Amygdala (tissue), 56 donors: ENCODE measurements at regions not wholly inside any gene's neighbourhood (a gene's known extent, or its start where the extent isn't known, plus 50 kb on each side); places are given as distances from the start of the nearest gene placed in this dataset.
A peak's percentile ranks its signal among the peaks of the same experiment; 100 is the strongest.
"Not testable (repeated sequence)": the region's sequence is repeated elsewhere in the genome, so short reads cannot be mapped to it uniquely, and the experiment has no call there.

Experiments used
- DNase-seq, 56 donors: peaks; one replicate each; lab custom pipeline; 2025; lab: John Stamatoyannopoulos, UW

DNA sequence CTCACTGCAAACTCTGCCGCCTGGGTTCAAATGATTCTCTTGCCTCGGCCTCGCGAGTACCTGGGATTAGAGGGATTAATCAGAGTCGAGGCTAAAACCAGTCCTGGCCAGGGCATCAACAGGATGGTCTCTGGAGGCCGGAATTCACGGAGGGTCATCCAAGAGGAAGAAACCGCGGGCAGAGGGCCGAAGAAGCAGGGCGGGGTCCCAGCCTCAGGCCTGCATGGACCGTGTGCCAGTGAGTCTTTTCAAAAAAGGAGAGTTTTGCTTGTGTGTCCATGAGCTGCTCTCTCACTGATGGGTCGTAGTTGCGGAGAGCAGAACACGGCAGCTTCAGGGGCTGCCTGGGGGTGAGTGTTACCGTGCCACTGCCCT, 295.1 kb upstream of the ZNF337 start:
- no peak for DNase-seq

DNA sequence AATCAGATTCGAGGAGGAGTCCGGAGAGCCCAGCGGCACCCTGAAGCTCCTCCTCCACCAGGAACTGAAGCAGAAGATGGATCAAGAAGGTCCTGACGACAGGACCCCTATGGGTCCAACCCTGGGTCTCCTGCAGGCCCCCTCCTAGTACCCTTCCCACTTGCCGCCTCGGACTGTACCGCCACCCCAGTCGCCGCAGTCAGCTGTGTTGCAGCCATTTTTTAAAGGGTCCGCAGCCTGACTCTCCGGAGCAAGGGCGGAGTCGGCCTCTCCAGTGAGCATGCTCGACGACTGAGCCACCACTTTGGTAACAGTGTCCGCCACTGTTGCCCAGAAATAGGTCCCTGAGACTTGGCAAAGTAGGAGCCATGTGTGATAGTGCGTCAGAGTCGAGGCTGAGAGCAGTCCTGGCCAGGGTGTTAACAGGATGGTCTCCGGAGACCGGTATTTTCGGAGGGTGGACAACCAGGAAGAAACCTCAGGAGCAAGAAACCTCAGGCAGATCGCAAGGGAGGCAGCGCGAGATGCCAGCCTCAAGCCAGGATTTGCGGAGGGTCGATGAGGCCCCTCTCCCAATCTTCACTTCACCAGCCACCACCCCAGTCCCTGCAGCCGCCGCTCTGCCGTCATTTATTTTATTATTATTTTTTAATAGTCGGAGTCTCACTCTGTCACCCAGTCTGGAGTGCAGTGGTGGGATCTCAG, 294.6 kb upstream of the ZNF337 start:
- DNase-seq = no peak

DNA sequence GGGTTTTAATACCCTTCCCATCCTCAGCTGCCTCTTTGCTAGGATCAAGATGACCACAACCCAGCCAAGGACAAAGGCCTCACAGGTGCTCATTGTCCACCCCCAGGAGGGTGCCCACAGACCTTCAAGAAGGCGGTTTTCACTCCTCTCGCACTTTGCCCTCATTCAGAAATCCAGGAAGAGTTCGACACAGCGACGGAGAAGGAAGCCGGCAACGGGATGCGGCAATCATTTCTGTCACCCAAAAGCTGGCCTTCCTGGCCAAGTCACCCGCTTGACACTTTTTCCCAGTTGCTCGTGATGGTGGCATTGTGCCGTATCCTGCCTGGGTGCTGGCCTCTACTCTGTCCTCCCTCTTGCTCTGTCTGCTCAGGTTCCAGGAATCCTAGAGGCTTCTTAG, 293.0 kb upstream of the ZNF337 start:
- not testable (repeated sequence) for DNase-seq

DNA sequence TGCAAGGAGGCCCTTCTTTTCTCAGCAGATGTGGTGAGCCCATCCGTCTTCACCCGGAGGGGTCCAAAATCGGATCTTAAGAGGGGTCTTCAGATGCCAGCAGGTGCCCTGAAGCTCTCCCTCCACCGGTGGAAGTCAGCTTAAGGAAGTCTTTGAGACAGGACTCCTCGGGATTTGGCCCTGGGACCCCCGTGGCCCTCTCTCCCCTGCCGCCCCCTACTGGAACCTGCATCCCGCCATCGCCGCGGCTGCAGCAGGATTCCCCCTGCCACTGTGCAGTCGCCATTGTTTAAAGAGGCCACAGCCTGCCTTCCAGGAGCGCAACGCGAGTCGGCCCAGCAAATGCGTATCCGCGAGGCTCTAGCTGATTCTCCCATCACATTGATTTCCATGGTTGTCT, 292.5 kb upstream of the ZNF337 start:
- DNase-seq = no peak

DNA sequence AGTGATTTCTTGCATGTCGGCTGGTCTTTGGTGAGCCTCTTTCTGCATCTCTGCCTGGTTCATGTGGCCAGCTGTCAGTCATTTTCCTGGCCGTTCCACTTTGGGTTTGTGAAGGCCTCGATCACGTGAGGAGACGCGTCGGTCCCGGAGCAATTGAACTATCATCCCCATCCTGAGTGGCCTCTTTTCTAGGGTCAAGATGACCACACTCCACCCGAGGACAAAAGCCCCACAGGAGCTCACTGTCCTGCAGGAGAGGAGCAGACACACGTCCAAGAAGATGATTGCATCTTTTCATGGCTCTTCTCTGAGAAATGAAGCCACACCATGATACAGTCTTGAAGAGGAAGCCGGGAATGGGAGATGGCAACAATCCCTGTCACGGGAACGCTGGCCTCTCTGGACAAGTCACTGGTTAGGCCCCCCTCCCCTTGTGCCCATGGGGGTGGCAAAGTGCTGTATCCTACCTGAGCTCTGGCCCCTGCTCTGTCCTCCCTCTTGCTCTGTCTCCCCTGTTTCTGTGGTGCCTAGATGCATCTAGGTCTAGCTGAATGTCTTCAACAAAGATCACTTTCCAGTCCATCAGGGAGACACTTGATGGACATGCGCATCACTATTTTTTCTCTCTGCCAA, 291.4 kb upstream of the ZNF337 start:
- not testable (repeated sequence) for DNase-seq

DNA sequence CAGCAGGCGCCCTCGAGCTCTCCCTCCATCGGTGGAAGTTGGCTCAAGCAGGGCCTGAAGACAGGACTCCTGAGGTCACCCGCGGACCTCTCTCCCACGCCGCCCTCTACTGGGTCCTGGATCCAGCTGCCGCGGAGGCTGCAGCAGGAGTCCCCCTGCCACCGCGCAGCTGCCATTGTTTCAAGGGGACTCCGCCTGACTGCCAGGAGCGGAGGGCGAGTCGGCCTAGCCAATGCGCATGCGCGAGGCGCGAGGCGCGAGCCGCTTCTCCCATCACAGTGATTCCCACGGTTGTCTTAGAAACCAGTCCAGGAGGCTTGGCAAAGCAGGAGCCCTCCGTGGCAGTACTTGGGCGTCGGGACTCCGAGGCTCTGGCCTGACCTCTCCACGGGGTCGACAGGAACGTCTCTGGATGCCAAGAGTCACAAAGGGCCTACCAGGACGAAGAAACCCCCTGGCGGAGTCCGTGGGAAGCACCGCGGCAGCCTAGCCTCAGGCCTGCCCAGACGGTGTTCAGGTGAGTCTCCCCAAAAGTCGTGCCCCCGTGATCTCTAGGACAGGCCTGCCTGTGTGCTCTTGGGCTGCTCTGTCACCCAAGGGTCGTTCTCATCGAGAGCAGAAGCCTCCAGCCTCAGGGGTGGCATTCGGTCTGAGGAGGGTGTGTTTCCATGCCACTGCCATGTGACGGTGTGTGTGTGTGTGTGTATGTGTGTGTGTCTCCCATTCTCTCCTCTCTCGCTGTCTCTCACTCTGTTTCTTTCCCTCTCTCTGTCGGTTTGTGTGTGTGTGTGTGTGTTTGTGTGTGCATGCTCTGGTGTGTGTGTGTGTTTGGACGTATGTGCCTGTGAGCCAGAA, 290.6 kb upstream of the ZNF337 start:
- DNase-seq = peak in 41 of 56 donors; percentile 1 to 72 (median 35)

DNA sequence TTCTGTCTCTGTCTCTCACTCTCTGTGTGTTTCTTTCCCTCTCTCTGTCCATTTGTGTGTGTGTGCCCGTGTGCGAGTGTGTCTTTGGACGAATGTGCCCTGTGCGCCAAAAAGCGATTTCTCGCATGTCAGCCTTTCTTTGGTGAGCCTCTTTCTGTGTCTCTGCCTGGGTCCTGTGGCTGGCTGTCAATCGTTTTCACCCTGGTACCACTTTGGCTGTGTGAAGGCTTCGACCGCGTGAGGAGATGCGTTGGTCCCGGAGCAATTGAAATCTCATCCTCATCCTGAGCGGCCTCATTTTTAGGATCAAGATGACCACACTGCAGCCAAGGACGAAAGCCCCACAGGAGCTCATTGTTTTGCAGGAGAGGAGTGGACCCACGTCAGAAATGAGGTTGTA, 288.9 kb upstream of the ZNF337 start:
- DNase-seq = no peak

DNA sequence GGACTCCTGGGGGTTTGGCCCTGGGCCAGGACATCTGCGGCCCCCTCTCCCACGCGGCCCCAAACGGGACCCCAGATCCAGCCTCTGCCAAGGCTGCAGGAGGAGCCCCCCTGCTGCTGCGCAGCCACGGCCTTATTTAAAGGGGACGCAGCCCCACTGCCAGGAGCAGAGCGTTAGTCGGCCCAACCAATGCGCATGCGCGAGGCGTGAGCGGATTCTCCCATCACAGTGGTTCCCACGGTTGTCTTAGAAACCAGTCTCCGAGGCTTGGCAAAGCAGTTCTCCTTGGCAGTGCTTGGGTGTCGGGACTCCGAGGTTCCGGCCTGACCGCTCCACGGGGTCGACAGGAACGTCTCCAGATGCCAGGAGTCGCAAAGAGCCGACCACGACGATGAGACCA, 288.3 kb upstream of the ZNF337 start:
- DNase-seq = peak in 32 of 56 donors; percentile 11 to 76 (median 39)

DNA sequence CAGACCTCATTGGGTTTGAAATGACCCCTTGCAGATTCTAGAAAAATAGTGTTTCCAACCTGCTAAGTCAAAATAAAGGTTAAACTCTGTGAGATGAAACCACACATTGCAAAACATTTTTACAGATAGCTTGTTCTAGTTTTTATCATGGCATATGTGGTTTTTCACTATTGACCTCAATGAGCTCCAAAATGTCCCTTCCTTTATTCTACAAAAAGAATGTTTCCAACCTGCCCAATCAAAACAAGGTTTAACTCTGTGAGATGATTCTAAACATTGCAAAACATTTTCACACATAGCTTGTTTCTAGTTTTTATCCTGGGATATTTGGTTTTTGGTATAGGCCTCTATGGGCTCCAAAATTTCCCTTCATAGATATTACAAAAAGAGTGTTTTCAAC, 286.0 kb upstream of the ZNF337 start:
- not testable (repeated sequence) for DNase-seq

DNA sequence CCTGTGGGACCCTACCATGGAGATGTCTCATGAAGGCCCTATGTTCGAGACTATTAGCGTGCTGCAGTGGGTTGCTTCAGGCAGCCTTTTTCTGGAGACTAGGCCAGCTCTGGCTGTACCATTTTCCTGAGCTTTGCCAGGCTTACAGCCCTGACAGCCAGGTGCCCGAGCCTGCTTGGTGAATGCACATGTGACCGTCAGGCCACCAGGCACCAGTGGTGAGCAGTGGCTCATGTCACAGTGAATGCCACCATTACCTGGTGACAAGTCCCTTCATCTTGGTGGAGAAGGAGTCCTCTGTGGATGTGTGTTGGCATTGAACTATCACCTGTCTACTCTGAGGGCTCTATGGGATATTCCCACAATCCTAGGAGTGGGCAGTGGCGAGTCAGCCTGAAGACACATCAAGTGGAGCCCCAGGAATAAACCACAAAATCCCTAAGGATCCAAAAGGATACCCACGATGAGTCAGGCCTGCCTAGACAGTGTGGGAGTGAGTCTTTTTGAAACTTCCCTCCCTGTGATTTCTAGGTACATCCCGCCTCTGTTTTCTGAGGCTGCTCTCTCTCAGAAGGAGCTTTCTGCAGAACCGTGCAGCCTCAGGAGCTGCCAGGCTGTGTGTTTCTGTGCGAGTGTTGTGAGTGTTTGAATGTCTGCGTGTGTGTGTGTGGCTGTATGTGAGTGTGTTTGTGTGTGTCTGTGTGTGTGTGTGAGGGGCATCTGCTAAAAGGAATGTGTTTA, 282.0 kb upstream of the ZNF337 start:
- DNase-seq = not testable (repeated sequence)

DNA sequence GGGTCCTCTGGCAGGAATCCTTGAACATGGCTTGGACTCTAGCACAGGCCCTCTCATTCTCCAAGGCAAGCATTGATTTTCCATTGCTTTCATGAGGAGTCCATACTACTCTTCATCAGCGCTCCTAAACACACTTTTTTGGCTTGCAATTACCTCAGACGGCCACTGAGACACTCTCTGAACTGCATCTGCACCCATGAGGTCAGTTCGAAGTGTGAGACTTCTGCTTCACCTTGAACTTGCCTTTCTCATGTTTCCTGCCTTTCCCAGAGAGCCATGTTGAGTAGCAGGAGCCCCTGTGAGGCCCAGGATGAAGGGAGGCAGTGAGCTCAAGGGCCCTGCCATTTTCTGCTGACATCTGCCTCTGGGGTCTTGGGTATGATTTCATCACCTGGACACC, 279.2 kb upstream of the ZNF337 start:
- not testable (repeated sequence) for DNase-seq

DNA sequence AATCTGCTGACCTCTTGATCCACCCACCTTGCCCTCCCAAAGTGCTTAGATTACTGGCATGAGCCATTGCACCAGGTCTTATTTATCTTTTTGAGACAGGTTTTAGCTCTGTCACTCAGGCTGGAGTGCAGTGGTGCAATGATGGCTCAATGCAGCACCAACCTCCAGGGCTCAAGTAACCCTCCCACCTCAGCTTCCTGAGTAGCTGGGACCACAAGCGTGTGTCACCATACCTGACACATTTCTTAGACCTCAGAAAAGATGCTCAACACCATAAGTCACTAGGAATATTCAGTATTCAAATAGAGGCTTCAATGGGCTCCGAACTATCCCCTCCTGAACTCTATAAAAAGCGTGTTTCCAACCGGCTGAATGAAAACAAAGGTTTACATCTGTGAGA, 268.6 kb upstream of the ZNF337 start:
- DNase-seq = not testable (repeated sequence)

DNA sequence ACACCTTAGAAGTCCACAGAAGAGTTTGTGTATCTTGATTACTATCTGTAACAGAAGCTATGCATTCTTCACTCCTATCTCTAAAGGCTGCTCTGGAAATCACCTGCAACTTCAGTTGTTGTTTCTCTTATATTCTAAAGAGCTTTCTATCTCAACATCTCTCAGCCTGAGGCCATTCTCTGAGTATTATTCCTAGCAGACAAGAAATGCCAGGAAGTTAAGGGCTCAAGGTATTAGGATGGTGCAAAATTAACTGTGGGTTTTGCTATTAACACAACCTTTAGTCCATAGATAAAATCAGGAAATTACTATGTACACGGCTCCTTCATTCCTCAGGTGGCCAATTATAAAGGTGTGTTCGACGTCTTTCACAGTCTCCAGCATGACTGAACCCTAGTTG, 257.2 kb upstream of the ZNF337 start:
- not testable (repeated sequence) for DNase-seq

DNA sequence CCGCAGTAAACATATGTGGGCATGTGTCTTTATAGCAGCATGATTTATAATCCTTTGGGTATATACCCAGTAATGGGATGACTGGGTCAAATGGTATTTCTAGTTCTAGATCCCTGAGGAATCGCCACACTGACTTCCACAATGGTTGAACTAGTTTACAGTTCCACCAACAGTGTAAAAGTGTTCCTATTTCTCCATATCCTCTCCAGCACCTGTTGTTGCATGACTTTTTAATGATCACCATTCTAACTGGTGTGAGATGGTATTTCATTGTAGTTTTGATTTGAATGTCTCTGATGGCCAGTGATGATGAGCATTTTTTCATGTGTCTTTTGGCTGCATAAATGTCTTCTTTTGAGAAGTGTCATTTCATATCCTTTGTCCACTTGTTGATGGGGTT, 238.6 kb upstream of the ZNF337 start:
- DNase-seq = not testable (repeated sequence)

DNA sequence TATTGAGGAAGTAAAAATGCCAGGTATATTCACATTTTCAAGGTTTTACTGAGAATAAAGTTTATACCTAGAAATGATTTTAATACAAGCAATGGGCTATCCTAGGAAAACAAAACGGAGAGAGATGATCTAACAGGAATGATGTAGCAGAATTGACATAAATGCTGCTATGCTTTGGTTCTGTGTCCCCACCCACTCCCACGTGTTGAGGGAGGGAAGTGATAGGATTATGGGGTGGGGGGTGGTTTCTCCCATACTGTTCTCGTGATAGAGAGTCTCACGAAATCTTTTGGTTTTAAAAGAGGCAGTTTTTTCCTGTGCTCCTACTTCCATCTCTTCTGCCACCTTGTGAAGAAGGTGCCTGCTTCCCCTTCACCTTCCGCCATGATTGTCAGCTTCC, 236.2 kb upstream of the ZNF337 start:
- DNase-seq = not testable (repeated sequence)

DNA sequence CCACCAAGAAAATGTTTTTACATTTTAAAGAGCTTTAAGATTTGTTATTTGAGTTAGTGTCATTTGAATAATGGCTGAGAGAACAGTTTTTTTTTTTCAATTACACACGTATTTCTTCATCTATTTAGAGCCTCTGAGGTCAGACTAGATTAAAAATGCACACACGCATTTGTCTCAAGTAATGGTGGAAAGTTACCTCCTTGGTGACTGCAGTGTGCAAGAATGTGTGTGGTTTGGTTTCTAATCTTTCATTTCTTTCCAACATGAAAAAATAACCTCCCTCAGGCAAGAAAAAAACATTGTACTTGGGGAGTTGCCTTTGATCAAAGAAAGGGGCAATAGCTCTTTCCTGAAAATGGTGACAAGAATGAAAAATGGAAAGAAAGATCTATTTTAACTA, 235.5 kb upstream of the ZNF337 start:
- DNase-seq = not testable (repeated sequence)

DNA sequence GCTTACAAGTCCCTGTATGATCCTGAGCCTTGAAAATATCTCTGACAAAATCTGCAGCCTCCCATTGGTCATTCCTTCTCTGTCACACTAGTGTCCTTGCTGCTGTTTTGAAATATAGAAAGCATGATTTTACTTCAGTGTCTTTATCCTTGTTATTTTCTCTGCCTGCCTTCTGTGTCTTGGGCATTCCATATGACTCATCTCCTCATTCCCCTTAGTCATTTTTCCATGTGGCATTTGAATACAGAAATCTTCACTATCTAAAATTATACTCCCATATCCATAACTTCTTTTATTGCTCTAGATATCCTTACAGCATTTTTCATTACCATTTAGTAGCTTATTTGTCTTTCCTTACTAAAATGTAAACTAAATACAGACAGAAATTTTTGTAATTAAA, 205.7 kb upstream of the ZNF337 start:
- not testable (repeated sequence) for DNase-seq

DNA sequence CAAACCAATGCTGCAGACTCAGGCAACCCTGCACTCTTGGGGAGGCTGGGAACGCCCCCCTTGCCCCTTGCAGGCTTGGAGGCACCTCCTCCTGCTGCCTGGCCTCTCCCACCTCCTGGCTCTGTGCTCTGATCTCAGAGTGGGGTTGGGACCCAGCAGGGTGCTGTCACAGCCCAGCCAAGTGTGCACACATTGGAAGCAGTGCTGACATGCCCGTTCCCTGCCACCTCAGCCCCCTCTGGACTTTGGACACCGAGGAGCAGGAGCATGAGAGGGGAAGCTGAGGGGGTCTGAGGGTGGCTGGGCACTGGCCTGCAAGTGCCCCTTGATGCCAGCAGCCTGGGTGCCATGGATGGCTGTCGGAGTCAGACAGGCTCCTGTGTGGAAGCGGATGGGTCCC, 202.0 kb upstream of the ZNF337 start:
- DNase-seq = not testable (repeated sequence)

DNA sequence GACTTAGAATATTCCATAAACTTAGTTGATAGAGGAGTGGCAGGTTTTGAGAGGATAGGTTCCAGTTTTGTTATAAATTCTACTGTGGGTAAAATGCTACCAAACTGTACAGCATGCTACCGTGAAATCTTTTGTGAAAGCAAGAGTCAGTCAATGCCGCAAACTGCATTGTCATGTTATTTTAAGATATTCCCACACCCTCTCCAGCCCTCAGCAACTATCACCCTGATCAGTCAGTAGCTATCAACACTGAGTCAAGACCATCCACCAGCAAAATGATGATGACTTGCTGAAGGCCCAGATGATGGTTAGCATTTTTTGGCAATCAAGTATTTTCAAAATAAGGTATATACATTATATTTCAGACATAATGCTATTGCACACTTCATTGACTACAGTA, 182.4 kb upstream of the ZNF337 start:
- DNase-seq = not testable (repeated sequence)

DNA sequence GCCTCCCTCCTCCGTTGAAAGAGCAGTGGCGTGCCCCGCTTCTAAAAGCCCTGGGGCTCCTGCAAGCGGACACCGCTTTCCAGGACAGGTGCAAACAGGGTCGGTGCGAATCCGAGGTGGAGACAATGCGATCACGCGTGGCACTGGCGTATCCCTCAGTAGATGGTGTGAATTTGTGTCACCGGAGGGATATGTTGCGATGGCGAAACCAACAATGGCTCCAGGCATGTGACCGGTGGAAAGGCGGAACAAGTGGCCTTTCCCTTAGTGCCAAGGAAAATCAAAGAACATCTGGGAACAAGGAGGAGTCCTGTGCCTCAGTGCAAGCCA, 172.0 kb upstream of the ZNF337 start:
- peak in 1 of 56 donors; percentile 61 for DNase-seq
